Nephron (organoid): ENCODE measurements at regions not wholly inside any gene's neighbourhood (a gene's known extent, or its start where the extent isn't known, plus 50 kb on each side); places are given as distances from the start of the nearest gene placed in this dataset.
"Not testable (repeated sequence)": the region's sequence is repeated elsewhere in the genome, so short reads cannot be mapped to it uniquely, and the experiment has no call there.

Source experiments
- H3K27ac Mint-ChIP-seq, 3 experiments: 2 replicates each; pipeline ENCODE4 v1.8.0; 2020; ENCODE audit warnings: mixed read lengths in 3 of 3, mild to moderate bottlenecking in 2 of 3, moderate library complexity in 1 of 3
- H3K27me3 Mint-ChIP-seq: 2 replicates; pipeline ENCODE4 v1.8.0; 2021; ENCODE audit warnings: low read depth, mild to moderate bottlenecking, moderate library complexity, mixed read lengths
- H3K36me3 Mint-ChIP-seq: 2 replicates; pipeline ENCODE4 v1.8.0; 2020; ENCODE audit warnings: low read depth, mixed read lengths
- H3K4me1 Mint-ChIP-seq: 2 replicates; pipeline ENCODE4 v1.8.0; 2020; ENCODE audit warnings: mixed read lengths
- H3K4me3 Mint-ChIP-seq, 3 experiments: 2 replicates each; pipeline ENCODE4 v1.8.0; 2020; ENCODE audit warnings: mild to moderate bottlenecking in 3 of 3, mixed read lengths in 3 of 3, moderate library complexity in 2 of 3
- H3K9me3 Mint-ChIP-seq: 2 replicates; pipeline ENCODE4 v1.8.0; 2020; ENCODE audit warnings: mixed read lengths
- TF ChIP-seq, protein P1 (sequence below), 3 experiments: fragments of 200-600 bp; sonication (generic); IDR thresholded peaks; one replicate each; pipeline ENCODE4 v1.5.0; 2021; ENCODE audit warnings: antibody characterized with exemption in 3 of 3; ENCODE audit not compliant: unreplicated experiment in 3 of 3

GRCh38 chr3:74137790-74138189 is 476.7 kb downstream of the CNTN3 start:
- no peaks in the 10 kb centered on the region for H3K9me3 Mint-ChIP-seq
- H3K27me3 Mint-ChIP-seq: peaks cover 18% of the 10 kb centered on the region
- H3K4me3 Mint-ChIP-seq: no peak overlapping the region
- TF ChIP-seq, protein P1, sequence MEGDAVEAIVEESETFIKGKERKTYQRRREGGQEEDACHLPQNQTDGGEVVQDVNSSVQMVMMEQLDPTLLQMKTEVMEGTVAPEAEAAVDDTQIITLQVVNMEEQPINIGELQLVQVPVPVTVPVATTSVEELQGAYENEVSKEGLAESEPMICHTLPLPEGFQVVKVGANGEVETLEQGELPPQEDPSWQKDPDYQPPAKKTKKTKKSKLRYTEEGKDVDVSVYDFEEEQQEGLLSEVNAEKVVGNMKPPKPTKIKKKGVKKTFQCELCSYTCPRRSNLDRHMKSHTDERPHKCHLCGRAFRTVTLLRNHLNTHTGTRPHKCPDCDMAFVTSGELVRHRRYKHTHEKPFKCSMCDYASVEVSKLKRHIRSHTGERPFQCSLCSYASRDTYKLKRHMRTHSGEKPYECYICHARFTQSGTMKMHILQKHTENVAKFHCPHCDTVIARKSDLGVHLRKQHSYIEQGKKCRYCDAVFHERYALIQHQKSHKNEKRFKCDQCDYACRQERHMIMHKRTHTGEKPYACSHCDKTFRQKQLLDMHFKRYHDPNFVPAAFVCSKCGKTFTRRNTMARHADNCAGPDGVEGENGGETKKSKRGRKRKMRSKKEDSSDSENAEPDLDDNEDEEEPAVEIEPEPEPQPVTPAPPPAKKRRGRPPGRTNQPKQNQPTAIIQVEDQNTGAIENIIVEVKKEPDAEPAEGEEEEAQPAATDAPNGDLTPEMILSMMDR (IDR thresholded peaks at IDR 0.05; ENCODE audit: unreplicated experiment in 3 of 3): no peak
- H3K4me1 Mint-ChIP-seq: no peaks in the 10 kb centered on the region
- H3K27ac Mint-ChIP-seq: no peak overlapping the region
- no peaks in the 10 kb centered on the region for H3K36me3 Mint-ChIP-seq

- H3K4me1 Mint-ChIP-seq: no peaks in the 10 kb centered on the region
- H3K27ac Mint-ChIP-seq: no peak overlapping the region
- H3K9me3 Mint-ChIP-seq: peaks cover 2% of the 10 kb centered on the region
Observed at GRCh38 chr3:74135808-74136207, 478.7 kb downstream of the CNTN3 start.

DNA sequence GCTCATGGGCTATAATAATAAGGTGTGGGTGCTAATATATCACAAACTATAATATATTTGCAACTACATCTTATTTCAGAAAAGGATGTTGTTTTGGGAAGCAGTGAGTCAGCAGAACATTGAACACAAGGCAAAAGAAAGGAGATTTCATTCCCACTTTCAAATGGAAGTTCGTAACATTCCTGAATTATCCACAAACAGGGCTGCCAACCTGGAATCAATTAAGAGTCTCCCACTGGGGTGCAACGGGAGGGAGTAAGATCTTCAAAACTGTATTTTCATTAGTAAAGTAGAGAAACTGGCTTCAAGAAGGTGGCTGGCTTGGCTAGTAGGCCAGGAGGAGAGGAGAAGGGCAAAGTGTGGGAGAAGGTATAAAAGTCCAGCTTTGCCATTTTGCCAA is 479.6 kb downstream of the CNTN3 start:
- TF ChIP-seq, protein P1 (IDR thresholded peaks at IDR 0.05; ENCODE audit: unreplicated experiment in 3 of 3): no peak
- Mint-ChIP-seq H3K9me3 (peaks cover 2% of the 10 kb centered on the region), H3K27me3 (peaks cover 18% of the 10 kb centered on the region), H3K27ac (no peak overlapping the region), H3K4me3 (no peak overlapping the region), H3K4me1 (no peaks in the 10 kb centered on the region), H3K36me3 (no peaks in the 10 kb centered on the region)

More at GRCh38 chr3:74135808-74136207, 478.7 kb downstream of the CNTN3 start:
- Mint-ChIP-seq H3K27me3 (peaks cover 18% of the 10 kb centered on the region), H3K4me3 (no peak overlapping the region), H3K36me3 (no peaks in the 10 kb centered on the region)
- TF ChIP-seq, protein P1 (IDR thresholded peaks at IDR 0.05; ENCODE audit: unreplicated experiment in 3 of 3): no peak

DNA sequence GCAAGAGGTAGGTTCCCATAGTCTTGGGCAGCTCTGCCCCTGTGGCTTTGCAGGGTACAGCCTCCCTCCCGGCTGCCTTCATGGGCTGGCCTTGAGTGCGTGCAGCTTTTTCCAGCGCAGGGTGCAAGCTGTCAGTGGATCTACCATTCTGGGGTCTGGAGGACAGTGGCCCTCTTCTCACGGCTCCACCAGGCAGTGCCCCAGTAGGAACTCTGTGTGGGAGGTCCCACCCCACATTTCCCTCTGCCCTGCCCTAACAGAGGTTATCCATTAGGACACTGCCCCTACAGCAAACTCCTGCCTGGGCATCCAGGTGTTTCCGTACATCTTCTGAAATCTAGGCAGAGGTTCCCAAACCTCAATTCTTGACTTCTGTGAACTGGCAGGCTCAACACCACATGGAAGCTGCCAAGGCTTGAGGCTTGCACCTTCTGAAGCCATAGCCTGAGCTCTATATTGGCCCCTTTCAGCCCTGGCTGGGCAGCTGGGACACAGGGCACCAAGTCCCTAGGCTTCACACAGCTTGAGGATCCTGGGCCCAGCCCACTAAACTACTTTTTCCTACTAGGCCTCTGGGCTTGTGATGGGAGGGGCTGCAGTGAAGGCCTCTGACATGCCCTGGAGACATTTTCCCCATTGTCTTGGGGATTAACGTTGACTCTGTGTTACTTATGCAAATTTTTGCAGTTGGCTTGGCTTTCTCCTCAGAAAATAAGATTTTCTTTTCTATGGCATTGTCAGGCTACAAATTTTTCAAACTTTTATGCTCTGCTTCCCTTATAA is 482.7 kb downstream of the CNTN3 start:
- not testable (repeated sequence) for H3K9me3 Mint-ChIP-seq, H3K36me3 Mint-ChIP-seq, H3K27me3 Mint-ChIP-seq, H3K4me1 Mint-ChIP-seq, H3K4me3 Mint-ChIP-seq
- H3K27ac Mint-ChIP-seq: peak overlapping the region in 1 of 3 experiments; percentile 39

- Mint-ChIP-seq H3K4me3 (no peak overlapping the region), H3K9me3 (peaks cover 7% of the 10 kb centered on the region), H3K27me3 (no peaks in the 10 kb centered on the region), H3K36me3 (no peaks in the 10 kb centered on the region), H3K4me1 (no peaks in the 10 kb centered on the region), H3K27ac (no peak overlapping the region)
- TF ChIP-seq, protein P1 (IDR thresholded peaks at IDR 0.05; ENCODE audit: unreplicated experiment in 3 of 3): no peak
Observed at GRCh38 chr3:74129611-74130010, 484.8 kb downstream of the CNTN3 start.

- no peaks in the 10 kb centered on the region for H3K4me1 Mint-ChIP-seq
- H3K4me3 Mint-ChIP-seq: no peak overlapping the region
- H3K36me3 Mint-ChIP-seq: no peaks in the 10 kb centered on the region
- H3K9me3 Mint-ChIP-seq: peaks cover 7% of the 10 kb centered on the region
- no peak overlapping the region for H3K27ac Mint-ChIP-seq
- H3K27me3 Mint-ChIP-seq: no peaks in the 10 kb centered on the region
- TF ChIP-seq, protein P1 (IDR thresholded peaks at IDR 0.05; ENCODE audit: unreplicated experiment in 3 of 3): no peak
Observed at GRCh38 chr3:74129056-74129455, 485.4 kb downstream of the CNTN3 start.
